ENCODE measurements at regions not wholly inside any gene's neighbourhood (a gene's known extent, or its start where the extent isn't known, plus 50 kb on each side); places are given as distances from the start of the nearest gene placed in this dataset.

- TF ChIP-seq, protein P1, sequence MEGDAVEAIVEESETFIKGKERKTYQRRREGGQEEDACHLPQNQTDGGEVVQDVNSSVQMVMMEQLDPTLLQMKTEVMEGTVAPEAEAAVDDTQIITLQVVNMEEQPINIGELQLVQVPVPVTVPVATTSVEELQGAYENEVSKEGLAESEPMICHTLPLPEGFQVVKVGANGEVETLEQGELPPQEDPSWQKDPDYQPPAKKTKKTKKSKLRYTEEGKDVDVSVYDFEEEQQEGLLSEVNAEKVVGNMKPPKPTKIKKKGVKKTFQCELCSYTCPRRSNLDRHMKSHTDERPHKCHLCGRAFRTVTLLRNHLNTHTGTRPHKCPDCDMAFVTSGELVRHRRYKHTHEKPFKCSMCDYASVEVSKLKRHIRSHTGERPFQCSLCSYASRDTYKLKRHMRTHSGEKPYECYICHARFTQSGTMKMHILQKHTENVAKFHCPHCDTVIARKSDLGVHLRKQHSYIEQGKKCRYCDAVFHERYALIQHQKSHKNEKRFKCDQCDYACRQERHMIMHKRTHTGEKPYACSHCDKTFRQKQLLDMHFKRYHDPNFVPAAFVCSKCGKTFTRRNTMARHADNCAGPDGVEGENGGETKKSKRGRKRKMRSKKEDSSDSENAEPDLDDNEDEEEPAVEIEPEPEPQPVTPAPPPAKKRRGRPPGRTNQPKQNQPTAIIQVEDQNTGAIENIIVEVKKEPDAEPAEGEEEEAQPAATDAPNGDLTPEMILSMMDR (IDR thresholded peaks at IDR 0.05; ENCODE audit: low read depth, low read length, poor library complexity, severe bottlenecking), result no peak
- no peak for TF ChIP-seq EZH2phosphoT487 (IDR thresholded peaks at IDR 0.05; ENCODE audit: borderline replicate concordance, low read length)
These were observed 601.0 kb upstream of the KIRREL3 start for GRCh38 chr11:127601578-127601977.

All from DOHH2 (cell line).